GM23338 (cell line): ENCODE measurements at regions not wholly inside any gene's neighbourhood (a gene's known extent, or its start where the extent isn't known, plus 50 kb on each side); places are given as distances from the start of the nearest gene placed in this dataset.

Experiments used
- ATAC-seq: fragments of 200-7000 bp; cut with Tn5 transposase; 3 replicates; pipeline ENCODE4 v1.9.1; 2020
- DNase-seq: peaks from one replicate; pipeline ENCODE4 v3.0.0-alpha.2; 2015; ENCODE audit warnings: low spot score
- H2AFZ ChIP-seq: fragments of 200-600 bp; sonication (generic); 2 replicates; pipeline ENCODE4 v1.8.0; 2016; ENCODE audit warnings: antibody characterized with exemption, mild to moderate bottlenecking, moderate library complexity
- H3F3A ChIP-seq: fragments of 200-600 bp; sonication (generic); replicated peaks from 2 replicates; pipeline ENCODE4 v1.8.0; 2017; ENCODE audit warnings: antibody characterized with exemption, mixed run types, low read depth
- H3K27ac ChIP-seq: fragments of 200-600 bp; sonication (generic); 2 replicates; pipeline ENCODE4 v1.6.1; 2016; ENCODE audit warnings: low read depth
- H3K27me3 ChIP-seq: fragments of 200-600 bp; sonication (generic); 2 replicates; pipeline ENCODE4 v1.8.0; 2016; ENCODE audit warnings: mild to moderate bottlenecking, mixed run types, moderate library complexity; ENCODE audit not compliant: insufficient read depth
- H3K36me3 ChIP-seq: fragments of 200-600 bp; sonication (generic); 2 replicates; pipeline ENCODE4 v1.8.0; 2016; ENCODE audit warnings: mild to moderate bottlenecking; ENCODE audit not compliant: insufficient read depth
- H3K4me1 ChIP-seq: fragments of 200-600 bp; sonication (generic); 2 replicates; pipeline ENCODE4 v1.8.0; 2016; ENCODE audit warnings: mild to moderate bottlenecking, moderate library complexity; ENCODE audit not compliant: insufficient read depth
- H3K4me2 ChIP-seq: fragments of 200-600 bp; sonication (generic); 2 replicates; pipeline ENCODE4 v1.7.1; 2017; ENCODE audit warnings: mixed run types
- H3K4me3 ChIP-seq: fragments of 200-600 bp; sonication (generic); 2 replicates; pipeline ENCODE4 v1.6.1; 2016; ENCODE audit warnings: mixed run types
- H3K79me2 ChIP-seq: fragments of 200-600 bp; sonication (generic); replicated peaks from 2 replicates; pipeline ENCODE4 v1.8.0; 2017; ENCODE audit warnings: mild to moderate bottlenecking; ENCODE audit not compliant: insufficient read depth
- H3K9me2 ChIP-seq: fragments of 200-600 bp; sonication (generic); 2 replicates; pipeline ENCODE4 v1.8.0; 2017; ENCODE audit not compliant: insufficient read depth
- H4K20me1 ChIP-seq: fragments of 200-600 bp; sonication (generic); replicated peaks from 2 replicates; pipeline ENCODE4 v1.8.0; 2017; ENCODE audit warnings: mild to moderate bottlenecking; ENCODE audit not compliant: insufficient read depth
- H3K27ac Mint-ChIP-seq: 2 replicates; pipeline ENCODE4 v1.8.0; 2020; ENCODE audit warnings: inconsistent platforms, mild to moderate bottlenecking, moderate library complexity, mixed read lengths
- H3K27me3 Mint-ChIP-seq: 3 replicates; pipeline ENCODE4 v1.8.0; 2022; ENCODE audit warnings: low read depth, mild to moderate bottlenecking, moderate library complexity, mixed read lengths, inconsistent platforms; ENCODE audit not compliant: insufficient read depth, poor library complexity
- H3K36me3 Mint-ChIP-seq: 3 replicates; pipeline ENCODE4 v1.8.0; 2021; ENCODE audit warnings: low read depth, mild to moderate bottlenecking, inconsistent platforms, moderate library complexity, mixed read lengths
- H3K4me1 Mint-ChIP-seq: 3 replicates; pipeline ENCODE4 v1.8.0; 2020; ENCODE audit warnings: mild to moderate bottlenecking, inconsistent platforms, mixed read lengths
- H3K4me3 Mint-ChIP-seq: 3 replicates; pipeline ENCODE4 v1.8.0; 2021; ENCODE audit warnings: moderate library complexity, mild to moderate bottlenecking, inconsistent platforms, mixed read lengths
- H3K9me3 Mint-ChIP-seq: 3 replicates; pipeline ENCODE4 v1.8.0; 2020; ENCODE audit warnings: moderate library complexity, mild to moderate bottlenecking, inconsistent platforms, mixed read lengths
- CREB1 ChIP-seq: fragments of 250-450 bp; sonication (Bioruptor Pico); IDR thresholded peaks from 2 replicates; pipeline ENCODE4 v1.5.0; 2020; ENCODE audit warnings: low read depth, mild to moderate bottlenecking, moderate library complexity
- CTCF ChIP-seq, 2 experiments: fragments of 200-600 bp in 1 of 2; sonication (generic) in 1 of 2; conservative IDR thresholded peaks; 2 replicates each; pipeline versions ENCODE4 v1.5.1 to v1.6.1; 2016 to 2017; ENCODE audit warnings: antibody characterized with exemption in 2 of 2, low read depth in 2 of 2, mild to moderate bottlenecking in 2 of 2, moderate library complexity in 1 of 2
- ETS1 ChIP-seq: IDR thresholded peaks from 2 replicates; pipeline ENCODE4 v1.6.1; 2016; ENCODE audit warnings: antibody characterized with exemption
- EZH2 ChIP-seq: fragments of 200-600 bp; sonication (generic); IDR thresholded peaks from one replicate; pipeline ENCODE4 v1.8.0; 2017; ENCODE audit warnings: antibody characterized with exemption, mild to moderate bottlenecking, low read depth; ENCODE audit not compliant: unreplicated experiment
- EZH2phosphoT487 ChIP-seq: fragments of 200-600 bp; sonication (generic); IDR thresholded peaks from one replicate; pipeline ENCODE4 v1.8.1; 2018; ENCODE audit warnings: antibody characterized with exemption; ENCODE audit not compliant: unreplicated experiment
- JUNB ChIP-seq: IDR thresholded peaks from one replicate; pipeline ENCODE4 v1.6.1; 2016; ENCODE audit warnings: antibody characterized with exemption; ENCODE audit not compliant: unreplicated experiment
- NANOG ChIP-seq: IDR thresholded peaks from 2 replicates; pipeline ENCODE4 v1.6.1; 2016; ENCODE audit warnings: antibody characterized with exemption, borderline replicate concordance
- POLR2AphosphoS5 ChIP-seq: IDR thresholded peaks from 2 replicates; pipeline ENCODE4 v1.6.1; 2016; ENCODE audit warnings: antibody characterized with exemption, low read depth
- STAT1 ChIP-seq: IDR thresholded peaks from one replicate; pipeline ENCODE4 v1.6.1; 2016; ENCODE audit warnings: antibody characterized with exemption; ENCODE audit not compliant: unreplicated experiment
- ZNF114 ChIP-seq: fragments of 250-450 bp; sonication (Bioruptor Pico); IDR thresholded peaks from 2 replicates; pipeline ENCODE4 v1.5.0; 2020; ENCODE audit warnings: mild to moderate bottlenecking, moderate library complexity
- ZNF331 ChIP-seq: fragments of 250-450 bp; sonication (Bioruptor Pico); IDR thresholded peaks from 2 replicates; pipeline ENCODE4 v1.5.0; 2020; ENCODE audit warnings: low read depth, mild to moderate bottlenecking, moderate library complexity
- TF ChIP-seq, protein P1 (sequence below): fragments of 250-450 bp; sonication (Bioruptor Pico); IDR thresholded peaks from 2 replicates; pipeline ENCODE4 v1.5.0; 2020; ENCODE audit warnings: mild to moderate bottlenecking, moderate library complexity
- TF ChIP-seq, protein P2 (sequence below): IDR thresholded peaks from one replicate; pipeline ENCODE4 v1.6.1; 2018; ENCODE audit warnings: antibody characterized with exemption; ENCODE audit not compliant: unreplicated experiment

DNA sequence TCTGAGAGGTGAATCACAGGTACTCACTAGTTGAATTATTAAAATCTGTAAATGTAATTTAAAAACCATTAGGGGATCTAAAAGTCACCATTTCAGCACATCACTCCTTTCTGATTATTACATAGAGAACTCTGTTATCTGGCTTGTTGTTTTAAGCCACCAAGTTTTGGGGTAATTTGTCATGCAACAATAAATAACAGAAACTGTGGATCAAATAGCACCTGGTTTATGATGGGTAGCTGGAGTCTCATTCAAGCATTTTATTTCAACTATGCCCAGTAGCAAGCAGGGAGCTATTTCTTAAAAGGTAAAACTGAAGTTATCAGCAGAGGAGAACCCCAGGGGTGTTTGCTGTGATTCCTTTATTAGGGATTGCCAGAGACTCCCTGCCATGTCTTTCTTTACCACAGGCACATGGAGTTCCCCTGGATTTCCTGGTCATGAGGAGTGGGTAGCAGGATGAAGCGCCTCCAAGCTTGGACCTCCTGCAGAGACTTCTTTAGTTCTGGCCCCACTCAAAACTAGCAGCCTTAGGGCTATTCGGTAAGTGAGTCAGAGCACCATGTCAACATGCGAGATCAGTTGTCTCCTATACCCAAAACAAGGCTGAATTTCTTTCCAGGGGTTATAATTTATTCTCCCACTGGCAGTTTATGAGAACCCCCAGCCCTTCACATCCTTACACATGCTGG, 179.2 kb downstream of the GIPC2 start:
- Histone ChIP-seq H3K9me2 (0 out of 2 replicates have a peak, but pooled peaks cover 4% of the 10 kb centered on the region), H4K20me1 (no peaks in the 10 kb centered on the region), H3K36me3 (no peaks in the 10 kb centered on the region), H2AFZ (no peak overlapping the region), H3F3A (no peaks in the 10 kb centered on the region), H3K27ac (no peak overlapping the region), H3K4me2 (no peak overlapping the region), H3K79me2 (no peaks in the 10 kb centered on the region), H3K4me1 (peaks cover 15% of the 10 kb centered on the region; the same call in 1 of the 2 replicates), H3K4me3 (no peak overlapping the region), H3K27me3 (peaks cover 27% of the 10 kb centered on the region)
- Mint-ChIP-seq H3K4me3 (no peak overlapping the region), H3K36me3 (peaks cover 6% of the 10 kb centered on the region; the same call in 1 of the 3 replicates), H3K27me3 (peaks cover 8% of the 10 kb centered on the region), H3K4me1 (peaks cover 31% of the 10 kb centered on the region), H3K9me3 (peaks cover 6% of the 10 kb centered on the region; the same call in 1 of the 3 replicates), H3K27ac (no peak overlapping the region)
- peak; percentile 14 for DNase-seq
- ATAC-seq = peak; percentile 91
- TF ChIP-seq JUNB (no peak), CTCF (conservative IDR thresholded peaks at IDR 0.05; ENCODE audit: low read depth in 2 of 2) (no peak), EZH2phosphoT487 (no peak), POLR2AphosphoS5 (no peak), NANOG (no peak), ZNF331 (CRISPR knock-in tag) (no peak), ETS1 (no peak), CREB1 (CRISPR knock-in tag) (no peak), EZH2 (no peak), ZNF114 (CRISPR knock-in tag) (no peak), STAT1 (no peak)
- TF ChIP-seq, protein P1, sequence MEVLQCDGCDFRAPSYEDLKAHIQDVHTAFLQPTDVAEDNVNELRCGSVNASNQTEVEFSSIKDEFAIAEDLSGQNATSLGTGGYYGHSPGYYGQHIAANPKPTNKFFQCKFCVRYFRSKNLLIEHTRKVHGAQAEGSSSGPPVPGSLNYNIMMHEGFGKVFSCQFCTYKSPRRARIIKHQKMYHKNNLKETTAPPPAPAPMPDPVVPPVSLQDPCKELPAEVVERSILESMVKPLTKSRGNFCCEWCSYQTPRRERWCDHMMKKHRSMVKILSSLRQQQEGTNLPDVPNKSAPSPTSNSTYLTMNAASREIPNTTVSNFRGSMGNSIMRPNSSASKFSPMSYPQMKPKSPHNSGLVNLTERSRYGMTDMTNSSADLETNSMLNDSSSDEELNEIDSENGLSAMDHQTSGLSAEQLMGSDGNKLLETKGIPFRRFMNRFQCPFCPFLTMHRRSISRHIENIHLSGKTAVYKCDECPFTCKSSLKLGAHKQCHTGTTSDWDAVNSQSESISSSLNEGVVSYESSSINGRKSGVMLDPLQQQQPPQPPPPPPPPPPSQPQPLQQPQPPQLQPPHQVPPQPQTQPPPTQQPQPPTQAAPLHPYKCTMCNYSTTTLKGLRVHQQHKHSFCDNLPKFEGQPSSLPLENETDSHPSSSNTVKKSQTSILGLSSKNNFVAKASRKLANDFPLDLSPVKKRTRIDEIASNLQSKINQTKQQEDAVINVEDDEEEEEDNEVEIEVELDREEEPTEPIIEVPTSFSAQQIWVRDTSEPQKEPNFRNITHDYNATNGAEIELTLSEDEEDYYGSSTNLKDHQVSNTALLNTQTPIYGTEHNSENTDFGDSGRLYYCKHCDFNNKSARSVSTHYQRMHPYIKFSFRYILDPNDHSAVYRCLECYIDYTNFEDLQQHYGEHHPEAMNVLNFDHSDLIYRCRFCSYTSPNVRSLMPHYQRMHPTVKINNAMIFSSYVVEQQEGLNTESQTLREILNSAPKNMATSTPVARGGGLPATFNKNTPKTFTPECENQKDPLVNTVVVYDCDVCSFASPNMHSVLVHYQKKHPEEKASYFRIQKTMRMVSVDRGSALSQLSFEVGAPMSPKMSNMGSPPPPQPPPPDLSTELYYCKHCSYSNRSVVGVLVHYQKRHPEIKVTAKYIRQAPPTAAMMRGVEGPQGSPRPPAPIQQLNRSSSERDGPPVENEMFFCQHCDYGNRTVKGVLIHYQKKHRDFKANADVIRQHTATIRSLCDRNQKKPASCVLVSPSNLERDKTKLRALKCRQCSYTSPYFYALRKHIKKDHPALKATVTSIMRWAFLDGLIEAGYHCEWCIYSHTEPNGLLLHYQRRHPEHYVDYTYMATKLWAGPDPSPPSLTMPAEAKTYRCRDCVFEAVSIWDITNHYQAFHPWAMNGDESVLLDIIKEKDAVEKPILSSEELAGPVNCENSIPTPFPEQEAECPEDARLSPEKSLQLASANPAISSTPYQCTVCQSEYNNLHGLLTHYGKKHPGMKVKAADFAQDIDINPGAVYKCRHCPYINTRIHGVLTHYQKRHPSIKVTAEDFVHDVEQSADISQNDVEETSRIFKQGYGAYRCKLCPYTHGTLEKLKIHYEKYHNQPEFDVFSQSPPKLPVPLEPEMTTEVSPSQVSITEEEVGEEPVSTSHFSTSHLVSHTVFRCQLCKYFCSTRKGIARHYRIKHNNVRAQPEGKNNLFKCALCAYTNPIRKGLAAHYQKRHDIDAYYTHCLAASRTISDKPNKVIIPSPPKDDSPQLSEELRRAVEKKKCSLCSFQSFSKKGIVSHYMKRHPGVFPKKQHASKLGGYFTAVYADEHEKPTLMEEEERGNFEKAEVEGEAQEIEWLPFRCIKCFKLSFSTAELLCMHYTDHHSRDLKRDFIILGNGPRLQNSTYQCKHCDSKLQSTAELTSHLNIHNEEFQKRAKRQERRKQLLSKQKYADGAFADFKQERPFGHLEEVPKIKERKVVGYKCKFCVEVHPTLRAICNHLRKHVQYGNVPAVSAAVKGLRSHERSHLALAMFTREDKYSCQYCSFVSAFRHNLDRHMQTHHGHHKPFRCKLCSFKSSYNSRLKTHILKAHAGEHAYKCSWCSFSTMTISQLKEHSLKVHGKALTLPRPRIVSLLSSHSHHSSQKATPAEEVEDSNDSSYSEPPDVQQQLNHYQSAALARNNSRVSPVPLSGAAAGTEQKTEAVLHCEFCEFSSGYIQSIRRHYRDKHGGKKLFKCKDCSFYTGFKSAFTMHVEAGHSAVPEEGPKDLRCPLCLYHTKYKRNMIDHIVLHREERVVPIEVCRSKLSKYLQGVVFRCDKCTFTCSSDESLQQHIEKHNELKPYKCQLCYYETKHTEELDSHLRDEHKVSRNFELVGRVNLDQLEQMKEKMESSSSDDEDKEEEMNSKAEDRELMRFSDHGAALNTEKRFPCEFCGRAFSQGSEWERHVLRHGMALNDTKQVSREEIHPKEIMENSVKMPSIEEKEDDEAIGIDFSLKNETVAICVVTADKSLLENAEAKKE (CRISPR knock-in tag) = no peak
- TF ChIP-seq, protein P2, sequence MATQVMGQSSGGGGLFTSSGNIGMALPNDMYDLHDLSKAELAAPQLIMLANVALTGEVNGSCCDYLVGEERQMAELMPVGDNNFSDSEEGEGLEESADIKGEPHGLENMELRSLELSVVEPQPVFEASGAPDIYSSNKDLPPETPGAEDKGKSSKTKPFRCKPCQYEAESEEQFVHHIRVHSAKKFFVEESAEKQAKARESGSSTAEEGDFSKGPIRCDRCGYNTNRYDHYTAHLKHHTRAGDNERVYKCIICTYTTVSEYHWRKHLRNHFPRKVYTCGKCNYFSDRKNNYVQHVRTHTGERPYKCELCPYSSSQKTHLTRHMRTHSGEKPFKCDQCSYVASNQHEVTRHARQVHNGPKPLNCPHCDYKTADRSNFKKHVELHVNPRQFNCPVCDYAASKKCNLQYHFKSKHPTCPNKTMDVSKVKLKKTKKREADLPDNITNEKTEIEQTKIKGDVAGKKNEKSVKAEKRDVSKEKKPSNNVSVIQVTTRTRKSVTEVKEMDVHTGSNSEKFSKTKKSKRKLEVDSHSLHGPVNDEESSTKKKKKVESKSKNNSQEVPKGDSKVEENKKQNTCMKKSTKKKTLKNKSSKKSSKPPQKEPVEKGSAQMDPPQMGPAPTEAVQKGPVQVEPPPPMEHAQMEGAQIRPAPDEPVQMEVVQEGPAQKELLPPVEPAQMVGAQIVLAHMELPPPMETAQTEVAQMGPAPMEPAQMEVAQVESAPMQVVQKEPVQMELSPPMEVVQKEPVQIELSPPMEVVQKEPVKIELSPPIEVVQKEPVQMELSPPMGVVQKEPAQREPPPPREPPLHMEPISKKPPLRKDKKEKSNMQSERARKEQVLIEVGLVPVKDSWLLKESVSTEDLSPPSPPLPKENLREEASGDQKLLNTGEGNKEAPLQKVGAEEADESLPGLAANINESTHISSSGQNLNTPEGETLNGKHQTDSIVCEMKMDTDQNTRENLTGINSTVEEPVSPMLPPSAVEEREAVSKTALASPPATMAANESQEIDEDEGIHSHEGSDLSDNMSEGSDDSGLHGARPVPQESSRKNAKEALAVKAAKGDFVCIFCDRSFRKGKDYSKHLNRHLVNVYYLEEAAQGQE = no peak
